GM18868 (cell line): ENCODE measurements at regions not wholly inside any gene's neighbourhood (a gene's known extent, or its start where the extent isn't known, plus 50 kb on each side); places are given as distances from the start of the nearest gene placed in this dataset.

Experiments used
- ATAC-seq: cut with Tn5 transposase; IDR thresholded peaks from one replicate; pipeline ENCODE4 v1.9.1; 2021; ENCODE audit warnings: mild to moderate bottlenecking, moderate library complexity; ENCODE audit not compliant: unreplicated experiment

- ATAC-seq: peak; percentile 82
Measured at GRCh38 chr3:72496051-72496670, 352.1 kb downstream of the SHQ1 start.

GRCh38 chr3:72494626-72495025, 353.6 kb downstream of the SHQ1 start:
- no peak for ATAC-seq

- ATAC-seq: no peak
Measured at GRCh38 chr3:72494130-72494529, 354.1 kb downstream of the SHQ1 start.

- ATAC-seq: no peak
Measured at GRCh38 chr3:72492240-72492639, 356.0 kb downstream of the SHQ1 start.

- no peak for ATAC-seq
Measured at GRCh38 chr3:72490688-72491435, 357.4 kb downstream of the SHQ1 start.

GRCh38 chr3:72489901-72490300, 358.3 kb downstream of the SHQ1 start:
- no peak for ATAC-seq

- no peak for ATAC-seq
Measured at GRCh38 chr3:72488738-72489035, 359.6 kb downstream of the SHQ1 start.

- ATAC-seq: no peak
Measured at GRCh38 chr3:72487946-72488737, 360.1 kb downstream of the SHQ1 start.

- no peak for ATAC-seq
Measured at GRCh38 chr3:72487078-72487765, 361.0 kb downstream of the SHQ1 start.

GRCh38 chr3:72485641-72486040, 362.6 kb downstream of the SHQ1 start:
- ATAC-seq: no peak

- ATAC-seq: no peak
Measured at GRCh38 chr3:72483554-72484104, 364.6 kb downstream of the SHQ1 start.

- peak; percentile 53 for ATAC-seq
Measured at GRCh38 chr3:72482589-72483321, 365.5 kb downstream of the SHQ1 start.

- ATAC-seq: peak; percentile 45
Measured at GRCh38 chr3:72481542-72481941, 366.7 kb downstream of the SHQ1 start.

GRCh38 chr3:72480366-72480765, 367.9 kb downstream of the SHQ1 start:
- no peak for ATAC-seq

- no peak for ATAC-seq
Measured at GRCh38 chr3:72479651-72480215, 368.5 kb downstream of the SHQ1 start.

GRCh38 chr3:72476139-72476483, 372.1 kb downstream of the SHQ1 start:
- no peak for ATAC-seq

- no peak for ATAC-seq
Measured at GRCh38 chr3:72475258-72476138, 372.7 kb downstream of the SHQ1 start.

- no peak for ATAC-seq
Measured at GRCh38 chr3:72474775-72475174, 373.5 kb downstream of the SHQ1 start.

- ATAC-seq: peak; percentile 89
Measured at GRCh38 chr3:72473156-72473555, 375.1 kb downstream of the SHQ1 start.
